Smooth muscle cell (in vitro differentiated cells): ENCODE measurements at regions not wholly inside any gene's neighbourhood (a gene's known extent, or its start where the extent isn't known, plus 50 kb on each side); places are given as distances from the start of the nearest gene placed in this dataset.

Experiments used
- DNase-seq: peaks from one replicate; lab custom pipeline; 2025; ENCODE audit not compliant: unreplicated experiment; lab: John Stamatoyannopoulos, UW
- H2AFZ ChIP-seq: fragments of 200-600 bp; sonication (generic); 2 replicates; pipeline ENCODE4 v1.6.0; 2016; ENCODE audit warnings: antibody characterized with exemption, low read depth, mild to moderate bottlenecking
- H3F3A ChIP-seq: fragments of 200-600 bp; sonication (generic); 2 replicates; pipeline ENCODE4 v1.6.0; 2017; ENCODE audit warnings: antibody characterized with exemption, low read depth
- H3K27ac ChIP-seq: fragments of 200-600 bp; sonication (generic); 2 replicates; pipeline ENCODE4 v1.5.1; 2016; ENCODE audit warnings: low read depth, mild to moderate bottlenecking
- H3K27me3 ChIP-seq: fragments of 200-600 bp; sonication (generic); 2 replicates; pipeline ENCODE4 v1.6.1; 2016; ENCODE audit warnings: low read depth, mild to moderate bottlenecking
- H3K36me3 ChIP-seq: fragments of 200-600 bp; sonication (generic); 2 replicates; pipeline ENCODE4 v1.5.1; 2016; ENCODE audit warnings: low read depth
- H3K4me1 ChIP-seq: fragments of 200-600 bp; sonication (generic); 2 replicates; pipeline ENCODE4 v1.5.1; 2016; ENCODE audit warnings: low read depth
- H3K4me2 ChIP-seq: fragments of 200-600 bp; sonication (generic); 2 replicates; pipeline ENCODE4 v1.6.0; 2016; ENCODE audit warnings: mild to moderate bottlenecking
- H3K4me3 ChIP-seq: fragments of 200-600 bp; sonication (generic); 2 replicates; pipeline ENCODE4 v1.5.1; 2016; ENCODE audit warnings: mild to moderate bottlenecking
- H3K79me2 ChIP-seq: fragments of 200-600 bp; sonication (generic); 2 replicates; pipeline ENCODE4 v1.6.0; 2016; ENCODE audit warnings: low read depth, mild to moderate bottlenecking
- H3K9ac ChIP-seq: fragments of 200-600 bp; sonication (generic); 2 replicates; pipeline ENCODE4 v1.6.0; 2016; ENCODE audit warnings: low read depth
- H3K9me3 ChIP-seq: fragments of 200-600 bp; sonication (generic); replicated peaks from 2 replicates; pipeline ENCODE4 v1.5.1; 2016; ENCODE audit warnings: low read depth
- H4K20me1 ChIP-seq: fragments of 200-600 bp; sonication (generic); 2 replicates; pipeline ENCODE4 v1.6.0; 2016; ENCODE audit warnings: low read depth
- WGBS: methylation state at CpG from one replicate; pipeline ENCODE4 v1.1.7; 2016; ENCODE audit warnings: low lambda C conversion rate; 5-methylcytosine and 5-hydroxymethylcytosine counted together
- TF ChIP-seq, protein P1 (sequence below): fragments of 200-600 bp; sonication (generic); IDR thresholded peaks from 2 replicates; pipeline ENCODE4 v1.5.1; 2017; ENCODE audit warnings: borderline replicate concordance, mild to moderate bottlenecking, antibody characterized with exemption; ENCODE audit not compliant: insufficient read depth, poor library complexity, severe bottlenecking

DNA sequence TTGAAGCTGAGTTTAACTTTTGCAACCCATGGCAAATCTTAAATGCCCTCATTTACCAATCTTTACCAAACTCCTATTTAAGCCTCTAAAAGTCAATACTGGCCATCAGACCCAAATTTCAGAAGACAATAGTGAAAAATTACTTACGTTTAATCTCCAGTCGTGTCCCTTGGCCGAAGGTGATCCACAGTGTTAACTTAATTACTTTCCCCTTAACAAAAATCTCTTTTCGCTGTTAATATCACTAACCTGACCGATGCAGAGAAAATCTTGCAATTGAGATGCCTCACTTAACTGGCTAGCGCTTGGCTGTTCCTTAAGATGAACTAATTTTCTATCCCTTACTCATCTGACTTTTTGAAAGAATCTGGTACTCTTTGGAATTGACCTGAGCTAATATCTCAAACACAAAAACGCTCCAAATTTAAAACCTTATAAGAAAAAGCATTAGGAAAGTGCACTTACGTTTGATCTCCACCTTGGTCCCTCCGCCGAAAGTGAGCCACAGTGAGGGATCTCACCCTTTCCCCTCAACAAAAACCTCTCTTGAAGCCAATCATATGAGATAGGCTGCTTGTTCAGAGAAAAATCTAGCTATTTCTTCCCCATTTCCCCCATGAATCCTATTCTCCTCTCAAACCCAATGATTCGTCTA is 169.1 kb downstream of the RPIA start:
- WGBS: 78% methylated on average over 11 of the region's 11 CpGs
- TF ChIP-seq, protein P1, sequence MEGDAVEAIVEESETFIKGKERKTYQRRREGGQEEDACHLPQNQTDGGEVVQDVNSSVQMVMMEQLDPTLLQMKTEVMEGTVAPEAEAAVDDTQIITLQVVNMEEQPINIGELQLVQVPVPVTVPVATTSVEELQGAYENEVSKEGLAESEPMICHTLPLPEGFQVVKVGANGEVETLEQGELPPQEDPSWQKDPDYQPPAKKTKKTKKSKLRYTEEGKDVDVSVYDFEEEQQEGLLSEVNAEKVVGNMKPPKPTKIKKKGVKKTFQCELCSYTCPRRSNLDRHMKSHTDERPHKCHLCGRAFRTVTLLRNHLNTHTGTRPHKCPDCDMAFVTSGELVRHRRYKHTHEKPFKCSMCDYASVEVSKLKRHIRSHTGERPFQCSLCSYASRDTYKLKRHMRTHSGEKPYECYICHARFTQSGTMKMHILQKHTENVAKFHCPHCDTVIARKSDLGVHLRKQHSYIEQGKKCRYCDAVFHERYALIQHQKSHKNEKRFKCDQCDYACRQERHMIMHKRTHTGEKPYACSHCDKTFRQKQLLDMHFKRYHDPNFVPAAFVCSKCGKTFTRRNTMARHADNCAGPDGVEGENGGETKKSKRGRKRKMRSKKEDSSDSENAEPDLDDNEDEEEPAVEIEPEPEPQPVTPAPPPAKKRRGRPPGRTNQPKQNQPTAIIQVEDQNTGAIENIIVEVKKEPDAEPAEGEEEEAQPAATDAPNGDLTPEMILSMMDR: no peak

DNA sequence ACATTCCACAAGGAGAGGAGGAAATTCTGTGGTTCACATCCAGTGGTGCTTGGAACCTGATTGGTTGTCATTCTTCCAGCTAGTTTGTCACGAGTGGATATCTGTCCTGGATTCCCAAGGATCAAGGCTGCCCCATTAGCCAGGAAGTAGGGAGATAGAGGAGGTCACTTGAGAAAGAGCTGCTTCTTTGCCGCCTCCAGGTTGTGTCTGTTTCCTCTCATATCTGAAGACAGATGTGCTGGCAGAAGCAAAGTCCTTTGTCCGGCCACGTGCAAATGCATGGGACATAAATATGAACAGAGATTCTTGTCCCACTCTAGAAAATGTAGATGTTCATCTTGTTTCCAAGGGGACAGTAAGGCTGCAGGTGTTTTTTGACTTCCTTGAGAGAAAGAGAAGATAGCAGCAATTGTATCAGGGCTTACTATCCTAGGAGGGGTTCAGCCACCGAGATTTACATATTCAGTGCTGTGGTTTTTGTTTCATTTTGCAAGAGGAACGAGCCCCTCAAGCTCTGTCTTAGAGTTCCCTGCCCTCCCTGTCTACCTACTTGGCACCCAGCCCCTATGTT is 174.4 kb downstream of the RPIA start:
- no peaks in the 10 kb centered on the region for H3K36me3 ChIP-seq
- WGBS: 56% methylated on average over 6 of the region's 6 CpGs
- no peak overlapping the region for H3K4me2 ChIP-seq
- no peaks in the 10 kb centered on the region for H4K20me1 ChIP-seq
- H3F3A ChIP-seq: no peaks in the 10 kb centered on the region
- DNase-seq: no peak
- no peaks in the 10 kb centered on the region for H3K4me1 ChIP-seq
- no peaks in the 10 kb centered on the region for H3K9me3 ChIP-seq
- no peaks in the 10 kb centered on the region for H3K79me2 ChIP-seq
- H3K27me3 ChIP-seq: no peaks in the 10 kb centered on the region
- no peak overlapping the region for H3K4me3 ChIP-seq
- TF ChIP-seq, protein P1: no peak
- H3K9ac ChIP-seq: no peak overlapping the region
- H2AFZ ChIP-seq: no peak overlapping the region
- no peak overlapping the region for H3K27ac ChIP-seq

More for the DNA sequence above, 169.1 kb downstream of the RPIA start:
- no peaks in the 10 kb centered on the region for H3K36me3 ChIP-seq
- H2AFZ ChIP-seq: no peak overlapping the region
- H4K20me1 ChIP-seq: no peaks in the 10 kb centered on the region
- H3K4me3 ChIP-seq: no peak overlapping the region
- no peak overlapping the region for H3K27ac ChIP-seq
- H3K79me2 ChIP-seq: no peaks in the 10 kb centered on the region
- H3K4me2 ChIP-seq: no peak overlapping the region
- no peaks in the 10 kb centered on the region for H3K4me1 ChIP-seq
- peaks cover 4% of the 10 kb centered on the region for H3K9me3 ChIP-seq
- H3K9ac ChIP-seq: no peak overlapping the region
- DNase-seq: no peak
- H3F3A ChIP-seq: no peaks in the 10 kb centered on the region
- H3K27me3 ChIP-seq: no peaks in the 10 kb centered on the region

DNA sequence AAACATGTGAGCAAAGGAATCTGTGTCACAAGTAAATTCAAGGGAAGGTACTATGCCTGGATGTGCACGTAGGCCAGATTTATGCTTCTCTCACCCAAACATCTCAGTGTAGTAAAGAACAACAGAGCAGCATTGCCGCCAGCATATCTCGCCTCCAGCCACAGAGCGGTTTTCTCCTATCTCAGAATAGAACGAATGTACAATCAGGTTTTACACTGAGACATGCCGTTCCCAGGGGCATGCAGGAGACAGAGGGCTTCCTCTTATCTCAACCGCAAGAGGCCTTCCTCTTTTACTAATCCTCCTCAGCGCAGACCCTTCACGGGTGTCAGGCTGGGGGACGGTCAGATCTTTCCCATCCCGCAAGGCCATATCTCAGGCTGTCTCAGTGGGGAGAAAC is 175.3 kb downstream of the RPIA start:
- no peak overlapping the region for H2AFZ ChIP-seq

More for the DNA sequence above, 175.3 kb downstream of the RPIA start:
- TF ChIP-seq, protein P1: no peak
- Histone ChIP-seq H3K79me2 (no peaks in the 10 kb centered on the region), H3K4me3 (no peak overlapping the region), H3K27ac (no peak overlapping the region), H3K36me3 (no peaks in the 10 kb centered on the region), H4K20me1 (no peaks in the 10 kb centered on the region), H3K4me2 (no peak overlapping the region), H3K4me1 (no peaks in the 10 kb centered on the region), H3K27me3 (no peaks in the 10 kb centered on the region), H3F3A (no peaks in the 10 kb centered on the region), H3K9me3 (no peaks in the 10 kb centered on the region), H3K9ac (no peak overlapping the region)
- no peak for DNase-seq
- 82% methylated on average over 11 of the region's 11 CpGs for WGBS
